Tibial nerve (tissue), 4 donors: ENCODE measurements at regions not wholly inside any gene's neighbourhood (a gene's known extent, or its start where the extent isn't known, plus 50 kb on each side); places are given as distances from the start of the nearest gene placed in this dataset.

Experiments used
- CTCF ChIP-seq, 5 experiments: fragments of 200-600 bp in 3 of 5; fragments of 450-650 bp in 2 of 5; sonication (generic) in 3 of 5; IDR thresholded peaks; one replicate each; pipeline ENCODE4 v1.5.1; 2016 to 2019; ENCODE audit warnings: antibody characterized with exemption in 5 of 5, mild to moderate bottlenecking in 3 of 5, moderate library complexity in 2 of 5
- EP300 ChIP-seq, 2 donors: sonication (generic); formaldehyde crosslinking; IDR thresholded peaks; one replicate each; pipeline ENCODE4 v1.6.1; 2017; ENCODE audit warnings: antibody characterized with exemption in 2 of 2, mild to moderate bottlenecking in 1 of 2
- POLR2A ChIP-seq, 2 donors: fragments of 450-650 bp; IDR thresholded peaks; one replicate each; pipeline ENCODE4 v1.6.1; 2017; ENCODE audit warnings: antibody characterized with exemption in 2 of 2, mild to moderate bottlenecking in 2 of 2, moderate library complexity in 2 of 2

GRCh38 chr12:107541001-107541705 lies 144.4 kb upstream of the PWP1 start:
- no peak for TF ChIP-seq POLR2A (IDR thresholded peaks at IDR 0.05)
- TF ChIP-seq CTCF (IDR thresholded peaks at IDR 0.05) = no peak
- TF ChIP-seq EP300 (IDR thresholded peaks at IDR 0.05) = no peak
